PC-3 (cell line): ENCODE measurements at regions not wholly inside any gene's neighbourhood (a gene's known extent, or its start where the extent isn't known, plus 50 kb on each side); places are given as distances from the start of the nearest gene placed in this dataset.

Experiments used
- ATAC-seq: fragments of 200-7000 bp; cut with Tn5 transposase; 2 replicates; pipeline ENCODE4 v1.9.1; 2020; ENCODE audit warnings: mild to moderate bottlenecking, moderate library complexity
- BruUV-seq: library from RNA; stranded (reverse); fragments of 400-500 nt; replicated peaks from 2 replicates; lab custom pipeline; 2021; lab: Mats Ljungman, UMichigan
- CTCF ChIA-PET: fragments of 300-600 bp; sonication (Branson Sonifier 250); formaldehyde crosslinking; loops from one replicate; lab custom pipeline; 2022; ENCODE audit warnings: antibody characterized with exemption; lab: Charles Lee
- POLR2A ChIA-PET: fragments of 300-600 bp; sonication (Branson Sonifier 250); formaldehyde crosslinking; loops from one replicate; lab custom pipeline; 2022; ENCODE audit warnings: antibody characterized with exemption; ENCODE audit not compliant: unreplicated experiment; lab: Charles Lee
- DNase-seq: peaks from one replicate; pipeline ENCODE4 v3.0.0-alpha.2; 2015
- H2AFZ ChIP-seq: fragments of 300-600 bp; sonication (generic); 2 replicates; pipeline ENCODE4 v1.6.0; 2016; ENCODE audit warnings: antibody characterized with exemption, low read length
- H3F3A ChIP-seq: fragments of 300-600 bp; sonication (generic); one replicate; pipeline ENCODE4 v1.6.0; 2017; ENCODE audit warnings: antibody characterized with exemption, low read length, control low read depth, mild to moderate bottlenecking; ENCODE audit not compliant: unreplicated experiment
- H3K27ac ChIP-seq: fragments of 300-600 bp; sonication (generic); 2 replicates; pipeline ENCODE4 v1.5.1; 2016; ENCODE audit warnings: mild to moderate bottlenecking, low read length
- H3K27me3 ChIP-seq: fragments of 300-600 bp; sonication (generic); 2 replicates; pipeline ENCODE4 v1.6.1; 2016; ENCODE audit warnings: low read length, mixed read lengths
- H3K36me3 ChIP-seq: fragments of 300-600 bp; sonication (generic); 2 replicates; pipeline ENCODE4 v1.6.1; 2016; ENCODE audit warnings: low read depth, mixed run types, low read length, mixed read lengths
- H3K4me1 ChIP-seq: fragments of 300-600 bp; sonication (generic); 2 replicates; pipeline ENCODE4 v1.5.1; 2016; ENCODE audit warnings: low read length; ENCODE audit not compliant: insufficient read depth
- H3K4me2 ChIP-seq: fragments of 300-600 bp; sonication (generic); 2 replicates; pipeline ENCODE4 v1.6.0; 2016; ENCODE audit warnings: low read length
- H3K4me3 ChIP-seq: fragments of 300-600 bp; sonication (generic); 2 replicates; pipeline ENCODE4 v1.5.1; 2016; ENCODE audit warnings: mild to moderate bottlenecking, low read length, mixed read lengths
- H3K79me2 ChIP-seq: fragments of 300-600 bp; sonication (generic); 2 replicates; pipeline ENCODE4 v1.6.1; 2017; ENCODE audit warnings: low read length, mixed read lengths
- H3K9ac ChIP-seq: fragments of 300-600 bp; sonication (generic); 2 replicates; pipeline ENCODE4 v1.6.0; 2016; ENCODE audit warnings: mild to moderate bottlenecking, low read length
- H3K9me2 ChIP-seq: fragments of 300-600 bp; sonication (generic); replicated peaks from 2 replicates; pipeline ENCODE4 v1.6.1; 2016; ENCODE audit warnings: mixed run types, low read length, mixed read lengths
- H3K9me3 ChIP-seq: fragments of 300-600 bp; sonication (generic); 2 replicates; pipeline ENCODE4 v1.6.1; 2016; ENCODE audit warnings: low read length, mixed read lengths
- H4K20me1 ChIP-seq: fragments of 300-600 bp; sonication (generic); 2 replicates; pipeline ENCODE4 v1.6.1; 2016; ENCODE audit warnings: low read length, mixed read lengths
- EZH2 ChIP-seq: fragments of 300-600 bp; sonication (generic); IDR thresholded peaks from one replicate; pipeline ENCODE4 v1.6.1; 2017; ENCODE audit warnings: antibody characterized with exemption, mild to moderate bottlenecking, low read length; ENCODE audit not compliant: unreplicated experiment
- EZH2phosphoT487 ChIP-seq: fragments of 300-600 bp; sonication (generic); IDR thresholded peaks from 2 replicates; pipeline ENCODE4 v1.6.1; 2018; ENCODE audit warnings: mild to moderate bottlenecking, antibody characterized with exemption, low read length, borderline replicate concordance
- intact Hi-C: fragments of 100-400 bp; cut with micrococcal nuclease; formaldehyde crosslinking; loops from 2 replicates; pipeline ENCODE4 v1.9.0; 2023
- TF ChIP-seq, protein P1 (sequence below): fragments of 300-600 bp; sonication (generic); conservative IDR thresholded peaks from 2 replicates; pipeline ENCODE4 v1.5.1; 2017; ENCODE audit warnings: antibody characterized with exemption, low read depth, mild to moderate bottlenecking, low read length

DNA sequence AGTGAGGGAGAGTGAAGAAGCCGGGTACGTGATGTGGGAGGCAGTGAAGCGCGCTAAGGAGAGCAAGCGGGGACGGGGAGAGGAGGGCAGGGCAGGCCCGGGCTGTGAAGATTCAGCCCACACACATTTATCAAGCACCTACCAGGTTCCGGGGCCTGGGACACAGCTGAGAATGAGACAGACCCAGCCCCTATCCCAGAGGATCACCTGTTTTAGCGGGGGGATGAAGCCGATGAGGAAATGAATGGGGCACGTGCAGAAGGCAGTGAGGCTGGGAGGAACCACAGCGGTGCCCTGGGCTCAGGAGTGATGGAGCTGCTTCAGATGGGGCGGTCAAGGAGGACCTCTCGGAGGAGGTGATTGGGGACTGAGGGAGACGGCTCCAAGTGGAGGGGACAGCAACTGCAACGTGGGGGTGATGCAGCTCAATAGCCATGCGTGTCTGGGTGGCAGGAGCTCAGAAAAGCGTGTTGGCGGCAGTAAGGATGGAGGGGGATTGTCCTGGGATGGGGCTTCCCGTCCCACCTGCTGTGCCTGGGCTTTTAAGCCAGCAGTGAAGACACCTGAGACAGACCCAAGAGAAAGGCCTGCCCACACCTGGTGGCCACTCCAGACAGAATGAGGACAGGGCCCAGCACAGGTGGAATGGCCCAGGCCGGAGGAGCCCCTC is 77.5 kb upstream of the UNC5A start:
- Histone ChIP-seq H2AFZ (no peak overlapping the region), H3K79me2 (no peaks in the 10 kb centered on the region), H3K4me3 (no peak overlapping the region), H3K9me3 (no peaks in the 10 kb centered on the region), H3K4me2 (no peak overlapping the region), H3K9ac (no peak overlapping the region), H3K27ac (no peak overlapping the region), H3F3A (no peaks in the 10 kb centered on the region), H4K20me1 (no peaks in the 10 kb centered on the region), H3K4me1 (no peaks in the 10 kb centered on the region), H3K36me3 (no peaks in the 10 kb centered on the region), H3K9me2 (no peaks in the 10 kb centered on the region), H3K27me3 (peaks cover 75% of the 10 kb centered on the region)
- ATAC-seq (no peak), DNase-seq (no peak)
- TF ChIP-seq EZH2phosphoT487 (no peak), EZH2 (no peak)
- TF ChIP-seq, protein P1, sequence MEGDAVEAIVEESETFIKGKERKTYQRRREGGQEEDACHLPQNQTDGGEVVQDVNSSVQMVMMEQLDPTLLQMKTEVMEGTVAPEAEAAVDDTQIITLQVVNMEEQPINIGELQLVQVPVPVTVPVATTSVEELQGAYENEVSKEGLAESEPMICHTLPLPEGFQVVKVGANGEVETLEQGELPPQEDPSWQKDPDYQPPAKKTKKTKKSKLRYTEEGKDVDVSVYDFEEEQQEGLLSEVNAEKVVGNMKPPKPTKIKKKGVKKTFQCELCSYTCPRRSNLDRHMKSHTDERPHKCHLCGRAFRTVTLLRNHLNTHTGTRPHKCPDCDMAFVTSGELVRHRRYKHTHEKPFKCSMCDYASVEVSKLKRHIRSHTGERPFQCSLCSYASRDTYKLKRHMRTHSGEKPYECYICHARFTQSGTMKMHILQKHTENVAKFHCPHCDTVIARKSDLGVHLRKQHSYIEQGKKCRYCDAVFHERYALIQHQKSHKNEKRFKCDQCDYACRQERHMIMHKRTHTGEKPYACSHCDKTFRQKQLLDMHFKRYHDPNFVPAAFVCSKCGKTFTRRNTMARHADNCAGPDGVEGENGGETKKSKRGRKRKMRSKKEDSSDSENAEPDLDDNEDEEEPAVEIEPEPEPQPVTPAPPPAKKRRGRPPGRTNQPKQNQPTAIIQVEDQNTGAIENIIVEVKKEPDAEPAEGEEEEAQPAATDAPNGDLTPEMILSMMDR = no peak
- intact Hi-C loops = no loop called here
- BruUV-seq = no TSS peak
- CTCF ChIA-PET = interaction anchor here (0.6 kb wide), 1 partner anchor 48 kb away, joined by 3 read pairs; no protein-coding TSS in a partner anchor
- POLR2A ChIA-PET = no interaction called here

- H3K9ac ChIP-seq = no peak overlapping the region
- DNase-seq (no peak), ATAC-seq (no peak)
- ChIA-PET CTCF (no interaction called here), POLR2A (no interaction called here)
- H3K79me2 ChIP-seq = no peaks in the 10 kb centered on the region
- H4K20me1 ChIP-seq = no peaks in the 10 kb centered on the region
- intact Hi-C loops = no loop called here
- H3K9me2 ChIP-seq = no peaks in the 10 kb centered on the region
- no peaks in the 10 kb centered on the region for H3K4me1 ChIP-seq
- no peak overlapping the region for H3K4me2 ChIP-seq
- H3K27ac ChIP-seq = no peak overlapping the region
- no peak for TF ChIP-seq EZH2phosphoT487
- TF ChIP-seq, protein P1 = no peak
- TF ChIP-seq EZH2 = no peak
- no peaks in the 10 kb centered on the region for H3K36me3 ChIP-seq
- H3K27me3 ChIP-seq = peaks cover 68% of the 10 kb centered on the region
- H2AFZ ChIP-seq = no peak overlapping the region
- no TSS peak for BruUV-seq
- H3F3A ChIP-seq = no peaks in the 10 kb centered on the region
- no peaks in the 10 kb centered on the region for H3K9me3 ChIP-seq
- H3K4me3 ChIP-seq = no peak overlapping the region
These were observed 76.7 kb upstream of the UNC5A start for GRCh38 chr5:176733406-176734262.
